ENCODE measurements at regions not wholly inside any gene's neighbourhood (a gene's known extent, or its start where the extent isn't known, plus 50 kb on each side); places are given as distances from the start of the nearest gene placed in this dataset.

DNA sequence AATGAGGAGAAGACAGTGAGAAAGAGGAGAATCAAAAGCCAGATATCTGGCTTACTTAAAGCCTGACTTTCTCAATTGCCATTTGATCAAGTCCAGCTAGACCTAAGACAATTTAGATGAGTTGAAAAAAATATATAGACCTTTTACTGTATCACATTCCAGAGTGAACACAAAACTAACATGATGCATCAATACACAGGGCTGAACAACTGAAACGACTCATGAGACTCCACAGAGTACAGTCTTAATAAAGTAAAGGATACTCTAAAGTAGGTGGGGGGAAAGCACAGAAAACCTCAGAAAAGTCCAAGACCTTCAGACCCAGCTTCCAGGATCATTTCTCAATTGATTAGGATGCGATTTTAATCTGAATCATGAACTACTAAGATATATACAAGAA, 95.3 kb upstream of the OR9G4 start:
- Histone ChIP-seq H3K9ac (ENCODE audit: low read length) (no peak overlapping the region), H3K4me3 (replicated peaks in 1 of 2; ENCODE audit: low read depth in 1 of 2, low read length in 2 of 2) (no peak overlapping the region), H3K9me2 (ENCODE audit: insufficient read depth) (no peaks in the 10 kb centered on the region), H3K79me2 (ENCODE audit: insufficient read depth, low read length) (no peaks in the 10 kb centered on the region), H2AFZ (ENCODE audit: low read depth, low read length, poor library complexity, severe bottlenecking) (no peak overlapping the region), H3K27me3 (ENCODE audit: insufficient read depth, low read length) (no peaks in the 10 kb centered on the region), H3K36me3 (ENCODE audit: control insufficient read depth in 1 of 2, insufficient read depth in 2 of 2, low read length in 2 of 2) (no peaks in the 10 kb centered on the region), H3K4me1 (ENCODE audit: control insufficient read depth in 1 of 2, insufficient read depth in 2 of 2, low read length in 2 of 2) (no peaks in the 10 kb centered on the region), H3K4me2 (ENCODE audit: low read length) (no peak overlapping the region), H3K27ac (ENCODE audit: low read depth, low read length) (no peak overlapping the region), H4K20me1 (ENCODE audit: insufficient read depth) (no peaks in the 10 kb centered on the region), H3K9me3 (ENCODE audit: control insufficient read depth in 1 of 2, insufficient read depth in 1 of 2, low read depth in 1 of 2, low read length in 2 of 2) (no peaks in the 10 kb centered on the region)
- TF ChIP-seq ZNF274 (IDR thresholded peaks at IDR 0.05; ENCODE audit: low read depth, low read length) (no peak), SRF (IDR thresholded peaks at IDR 0.05; ENCODE audit: low read depth) (no peak), ELF1 (IDR thresholded peaks at IDR 0.05; ENCODE audit: borderline replicate concordance, low read depth) (no peak), FOSL1 (IDR thresholded peaks at IDR 0.05; ENCODE audit: low read depth) (no peak), ZFX (IDR thresholded peaks at IDR 0.05) (no peak), YY1 (IDR thresholded peaks at IDR 0.05; ENCODE audit: extremely low read depth, insufficient replicate concordance, low read depth, low read length) (no peak), SIN3A (IDR thresholded peaks at IDR 0.05; ENCODE audit: low read depth) (no peak), ZBTB33 (IDR thresholded peaks at IDR 0.05; ENCODE audit: extremely low read depth, insufficient replicate concordance, low read length) (no peak), CBX3 (IDR thresholded peaks at IDR 0.05; ENCODE audit: low read depth) (no peak), CEBPB (IDR thresholded peaks at IDR 0.05; ENCODE audit: low read depth) (no peak), TCF7L2 (IDR thresholded peaks at IDR 0.05; ENCODE audit: borderline replicate concordance, extremely low read depth, insufficient read depth, insufficient read length) (no peak), MAX (IDR thresholded peaks at IDR 0.05) (no peak)
- TF ChIP-seq, protein P1, sequence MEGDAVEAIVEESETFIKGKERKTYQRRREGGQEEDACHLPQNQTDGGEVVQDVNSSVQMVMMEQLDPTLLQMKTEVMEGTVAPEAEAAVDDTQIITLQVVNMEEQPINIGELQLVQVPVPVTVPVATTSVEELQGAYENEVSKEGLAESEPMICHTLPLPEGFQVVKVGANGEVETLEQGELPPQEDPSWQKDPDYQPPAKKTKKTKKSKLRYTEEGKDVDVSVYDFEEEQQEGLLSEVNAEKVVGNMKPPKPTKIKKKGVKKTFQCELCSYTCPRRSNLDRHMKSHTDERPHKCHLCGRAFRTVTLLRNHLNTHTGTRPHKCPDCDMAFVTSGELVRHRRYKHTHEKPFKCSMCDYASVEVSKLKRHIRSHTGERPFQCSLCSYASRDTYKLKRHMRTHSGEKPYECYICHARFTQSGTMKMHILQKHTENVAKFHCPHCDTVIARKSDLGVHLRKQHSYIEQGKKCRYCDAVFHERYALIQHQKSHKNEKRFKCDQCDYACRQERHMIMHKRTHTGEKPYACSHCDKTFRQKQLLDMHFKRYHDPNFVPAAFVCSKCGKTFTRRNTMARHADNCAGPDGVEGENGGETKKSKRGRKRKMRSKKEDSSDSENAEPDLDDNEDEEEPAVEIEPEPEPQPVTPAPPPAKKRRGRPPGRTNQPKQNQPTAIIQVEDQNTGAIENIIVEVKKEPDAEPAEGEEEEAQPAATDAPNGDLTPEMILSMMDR (IDR thresholded peaks at IDR 0.05 in 2 of 3, conservative IDR thresholded peaks at IDR 0.05 in 1 of 3; ENCODE audit: borderline replicate concordance in 1 of 3, insufficient read depth in 1 of 3, low read depth in 2 of 3, low read length in 2 of 3), result no peak
- TF ChIP-seq, protein P2, sequence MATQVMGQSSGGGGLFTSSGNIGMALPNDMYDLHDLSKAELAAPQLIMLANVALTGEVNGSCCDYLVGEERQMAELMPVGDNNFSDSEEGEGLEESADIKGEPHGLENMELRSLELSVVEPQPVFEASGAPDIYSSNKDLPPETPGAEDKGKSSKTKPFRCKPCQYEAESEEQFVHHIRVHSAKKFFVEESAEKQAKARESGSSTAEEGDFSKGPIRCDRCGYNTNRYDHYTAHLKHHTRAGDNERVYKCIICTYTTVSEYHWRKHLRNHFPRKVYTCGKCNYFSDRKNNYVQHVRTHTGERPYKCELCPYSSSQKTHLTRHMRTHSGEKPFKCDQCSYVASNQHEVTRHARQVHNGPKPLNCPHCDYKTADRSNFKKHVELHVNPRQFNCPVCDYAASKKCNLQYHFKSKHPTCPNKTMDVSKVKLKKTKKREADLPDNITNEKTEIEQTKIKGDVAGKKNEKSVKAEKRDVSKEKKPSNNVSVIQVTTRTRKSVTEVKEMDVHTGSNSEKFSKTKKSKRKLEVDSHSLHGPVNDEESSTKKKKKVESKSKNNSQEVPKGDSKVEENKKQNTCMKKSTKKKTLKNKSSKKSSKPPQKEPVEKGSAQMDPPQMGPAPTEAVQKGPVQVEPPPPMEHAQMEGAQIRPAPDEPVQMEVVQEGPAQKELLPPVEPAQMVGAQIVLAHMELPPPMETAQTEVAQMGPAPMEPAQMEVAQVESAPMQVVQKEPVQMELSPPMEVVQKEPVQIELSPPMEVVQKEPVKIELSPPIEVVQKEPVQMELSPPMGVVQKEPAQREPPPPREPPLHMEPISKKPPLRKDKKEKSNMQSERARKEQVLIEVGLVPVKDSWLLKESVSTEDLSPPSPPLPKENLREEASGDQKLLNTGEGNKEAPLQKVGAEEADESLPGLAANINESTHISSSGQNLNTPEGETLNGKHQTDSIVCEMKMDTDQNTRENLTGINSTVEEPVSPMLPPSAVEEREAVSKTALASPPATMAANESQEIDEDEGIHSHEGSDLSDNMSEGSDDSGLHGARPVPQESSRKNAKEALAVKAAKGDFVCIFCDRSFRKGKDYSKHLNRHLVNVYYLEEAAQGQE (IDR thresholded peaks at IDR 0.05; ENCODE audit: low read depth), result no peak
- ChIA-PET RAD21 (ENCODE audit: low non-redundant PET in 1 of 2, low total read pairs in 2 of 2, uncharacterized antibody in 2 of 2, unreplicated experiment in 2 of 2) (no interaction called here), CTCF (interaction anchor here (2.1 kb wide), 1 partner anchor 406 kb away, joined by 15 read pairs; no protein-coding TSS in a partner anchor), POLR2A (no interaction called here)
- no TSS peak for BruUV-seq (replicated peaks)
- DNase-seq (ENCODE audit: low read depth, low spot score) (no peak), ATAC-seq (no peak)
- intact Hi-C loops (cut with micrococcal nuclease), result loop anchor here (5.0 to 10.0 kb wide), 3 partner anchors 273 to 801 kb away; partner anchors contain the start of gene YPEL4

All from HCT116 (cell line).